Small intestine (tissue), 7 donors: ENCODE measurements at regions not wholly inside any gene's neighbourhood (a gene's known extent, or its start where the extent isn't known, plus 50 kb on each side); places are given as distances from the start of the nearest gene placed in this dataset.
A peak's percentile ranks its signal among the peaks of the same experiment; 100 is the strongest.

Experiments used
- DNase-seq, 2 donors: peaks; one replicate each; pipeline versions ENCODE4 v3.0.0 to v3.0.0-alpha.2; 2013
- FAIRE-seq: peaks from 2 replicates; lab custom pipeline; 2012; peaks lifted over from hg19 to GRCh38; lab: Jason Lieb, UNC
- H3K27ac ChIP-seq, 3 donors: one replicate each; pipeline ENCODE4 v1.5.1; 2013; ENCODE audit warnings: low read length in 2 of 3, mild to moderate bottlenecking in 2 of 3, control low read depth in 1 of 3, inconsistent platforms in 1 of 3, low read depth in 1 of 3, moderate library complexity in 1 of 3
- H3K27me3 ChIP-seq, 3 donors: one replicate each; pipeline ENCODE4 v1.6.1; 2013; ENCODE audit warnings: low read length in 3 of 3, inconsistent platforms in 1 of 3; ENCODE audit not compliant: control insufficient read depth in 3 of 3, insufficient read depth in 3 of 3
- H3K36me3 ChIP-seq, 3 donors: one replicate each; pipeline ENCODE4 v1.6.1; 2013; ENCODE audit warnings: low read length in 3 of 3, inconsistent platforms in 1 of 3, low read depth in 1 of 3, mild to moderate bottlenecking in 1 of 3, moderate library complexity in 1 of 3; ENCODE audit not compliant: control insufficient read depth in 3 of 3, insufficient read depth in 2 of 3
- H3K4me1 ChIP-seq, 3 donors: one replicate each; pipeline ENCODE4 v1.6.1; 2013; ENCODE audit warnings: low read length in 2 of 3, inconsistent platforms in 1 of 3, low read depth in 1 of 3, mild to moderate bottlenecking in 1 of 3, moderate library complexity in 1 of 3; ENCODE audit not compliant: control insufficient read depth in 3 of 3, insufficient read depth in 2 of 3
- H3K4me3 ChIP-seq, 3 donors: one replicate each; pipeline ENCODE4 v1.5.1; 2013; ENCODE audit warnings: low read length in 3 of 3, control low read depth in 1 of 3, inconsistent platforms in 1 of 3, low read depth in 1 of 3, mild to moderate bottlenecking in 1 of 3, moderate library complexity in 1 of 3
- H3K9me3 ChIP-seq, 2 donors: one replicate each; pipeline ENCODE4 v1.6.1; 2013; ENCODE audit warnings: low read depth in 1 of 2, low read length in 1 of 2; ENCODE audit not compliant: control insufficient read depth in 2 of 2, insufficient read depth in 1 of 2
- WGBS, 3 donors: extraction: QIAGEN DNeasy Blood & Tissue Kit; methylation state at CpG; one replicate each; pipeline ENCODE4 v1.1.7; 2013; 5-methylcytosine and 5-hydroxymethylcytosine counted together
- donor health status: healthy with polysubstance abuse.
- donor health status: control.
- donor health status: control.
- donor health status: Bipolar disorder and iron deficiency.
- donor health status: healthy.

- FAIRE-seq (no peak), DNase-seq (peak; percentile 10 to 55)
- Histone ChIP-seq H3K4me3 (no peak overlapping the region), H3K36me3 (no peaks in the 10 kb centered on the region), H3K4me1 (peaks cover 0 to 3% (median 0%) of the 10 kb centered on the region in 3 donors), H3K9me3 (no peaks in the 10 kb centered on the region), H3K27ac (no peak overlapping the region), H3K27me3 (no peaks in the 10 kb centered on the region)
- 13 to 28% (median 13%) methylated on average over 1 of the region's 1 CpG for WGBS, 3 donors
Observed at GRCh38 chr1:90127288-90127953, 132.5 kb downstream of the ZNF326 start.

- peaks cover 0 to 3% (median 0%) of the 10 kb centered on the region in 3 donors for H3K4me1 ChIP-seq
- DNase-seq (no peak), FAIRE-seq (no peak)
- H3K36me3 ChIP-seq: no peaks in the 10 kb centered on the region
- no peak overlapping the region for H3K27ac ChIP-seq
- no peaks in the 10 kb centered on the region for H3K27me3 ChIP-seq
- no peak overlapping the region for H3K4me3 ChIP-seq
- H3K9me3 ChIP-seq: no peaks in the 10 kb centered on the region
- WGBS, 3 donors: 48 to 67% (median 61%) methylated on average over 5 of the region's 5 CpGs
Observed at GRCh38 chr1:90126834-90127233, 131.9 kb downstream of the ZNF326 start.

GRCh38 chr1:90122654-90123340 lies 127.9 kb downstream of the ZNF326 start:
- WGBS, 3 donors: 31 to 55% (median 31%) methylated on average over 4 of the region's 4 CpGs
- Histone ChIP-seq H3K27me3 (peaks cover 0 to under 1% (median 0%) of the 10 kb centered on the region in 3 donors), H3K27ac (no peak overlapping the region)

GRCh38 chr1:90114521-90115141 lies 119.7 kb downstream of the ZNF326 start:
- FAIRE-seq (no peak), DNase-seq (peak; percentile 53 to 64)
- Histone ChIP-seq H3K27ac (no peak overlapping the region), H3K4me1 (no peaks in the 10 kb centered on the region), H3K27me3 (peaks cover 0 to 2% (median 2%) of the 10 kb centered on the region in 3 donors), H3K9me3 (no peaks in the 10 kb centered on the region), H3K4me3 (no peak overlapping the region), H3K36me3 (no peaks in the 10 kb centered on the region)
- 15 to 19% (median 18%) methylated on average over 3 of the region's 3 CpGs for WGBS, 3 donors

More at GRCh38 chr1:90122654-90123340, 127.9 kb downstream of the ZNF326 start:
- Histone ChIP-seq H3K4me1 (peaks cover 0 to 3% (median 0%) of the 10 kb centered on the region in 3 donors), H3K36me3 (no peaks in the 10 kb centered on the region), H3K9me3 (no peaks in the 10 kb centered on the region), H3K4me3 (no peak overlapping the region)
- DNase-seq: peak in 1 of 2 donors; percentile 18
- no peak for FAIRE-seq

GRCh38 chr1:90107990-90108389 lies 113.1 kb downstream of the ZNF326 start:
- FAIRE-seq (no peak), DNase-seq (no peak)
- Histone ChIP-seq H3K4me1 (no peaks in the 10 kb centered on the region), H3K27me3 (peaks cover 0 to 2% (median 0%) of the 10 kb centered on the region in 3 donors), H3K9me3 (no peaks in the 10 kb centered on the region), H3K36me3 (no peaks in the 10 kb centered on the region), H3K4me3 (no peak overlapping the region), H3K27ac (no peak overlapping the region)
- 45 to 50% (median 49%) methylated on average over 2 of the region's 2 CpGs for WGBS, 3 donors

GRCh38 chr1:90106311-90106710 lies 111.4 kb downstream of the ZNF326 start:
- Histone ChIP-seq H3K27me3 (peaks cover 0 to 2% (median 0%) of the 10 kb centered on the region in 3 donors), H3K27ac (no peak overlapping the region), H3K36me3 (no peaks in the 10 kb centered on the region), H3K9me3 (no peaks in the 10 kb centered on the region), H3K4me1 (no peaks in the 10 kb centered on the region), H3K4me3 (no peak overlapping the region)
- no peak for DNase-seq
- no peak for FAIRE-seq
- WGBS, 3 donors: 72 to 77% (median 77%) methylated on average over 4 of the region's 4 CpGs

- no peak for FAIRE-seq
- Histone ChIP-seq H3K27me3 (peaks cover 0 to 2% (median 0%) of the 10 kb centered on the region in 3 donors), H3K4me1 (no peaks in the 10 kb centered on the region), H3K36me3 (no peaks in the 10 kb centered on the region), H3K9me3 (no peaks in the 10 kb centered on the region), H3K4me3 (no peak overlapping the region), H3K27ac (no peak overlapping the region)
- no peak for DNase-seq
- WGBS, 3 donors: 65 to 87% (median 80%) methylated on average over 15 of the region's 15 CpGs
Observed at GRCh38 chr1:90104941-90105538, 110.1 kb downstream of the ZNF326 start.

GRCh38 chr1:90100566-90100965 lies 105.7 kb downstream of the ZNF326 start:
- Histone ChIP-seq H3K27me3 (no peaks in the 10 kb centered on the region), H3K4me3 (no peak overlapping the region), H3K36me3 (no peaks in the 10 kb centered on the region), H3K27ac (no peak overlapping the region), H3K9me3 (peaks cover 0 to 4% of the 10 kb centered on the region in 2 donors), H3K4me1 (no peaks in the 10 kb centered on the region)
- WGBS, 3 donors: 81 to 86% (median 86%) methylated on average over 4 of the region's 4 CpGs
- DNase-seq (no peak), FAIRE-seq (no peak)
